H1 (cell line): ENCODE measurements at regions not wholly inside any gene's neighbourhood (a gene's known extent, or its start where the extent isn't known, plus 50 kb on each side); places are given as distances from the start of the nearest gene placed in this dataset.
A peak's percentile ranks its signal among the peaks of the same experiment; 100 is the strongest.

Experiments
- CTCF ChIA-PET: fragments of 300-600 bp; sonication (Branson Sonifier 250); formaldehyde crosslinking; loops from one replicate; lab custom pipeline; 2021; ENCODE audit not compliant: partially characterized antibody; lab: Charles Lee
- POLR2A ChIA-PET: fragments of 300-600 bp; sonication (Branson Sonifier 250); formaldehyde crosslinking; loops from one replicate; lab custom pipeline; 2021; ENCODE audit warnings: inconsistent platforms; ENCODE audit not compliant: partially characterized antibody; lab: Charles Lee
- DNase-seq, 2 experiments: peaks; one replicate each; pipeline versions ENCODE4 v3.0.0 to v3.0.0-alpha.2; 2010 to 2022; ENCODE audit warnings: low spot score in 2 of 2, low read depth in 1 of 2, mixed read lengths in 1 of 2
- FAIRE-seq: peaks from 2 replicates; lab custom pipeline; 2011; peaks lifted over from hg19 to GRCh38; lab: Jason Lieb, UNC
- H2AFZ ChIP-seq: 2 replicates; pipeline ENCODE4 v1.8.1; 2012; ENCODE audit warnings: low read length, inconsistent platforms
- H2AK5ac ChIP-seq: 2 replicates; pipeline ENCODE4 v1.6.1; 2013; ENCODE audit warnings: low read depth, low read length
- H2BK120ac ChIP-seq: replicated peaks from 2 replicates; pipeline ENCODE3; 2013; ENCODE audit warnings: low read depth, low read length, inconsistent platforms
- H2BK12ac ChIP-seq: 2 replicates; pipeline ENCODE4 v1.6.1; 2013; ENCODE audit warnings: low read depth, low read length
- H2BK15ac ChIP-seq: 2 replicates; pipeline ENCODE4 v1.6.1; 2013; ENCODE audit warnings: low read length
- H2BK20ac ChIP-seq: 2 replicates; pipeline ENCODE4 v1.6.1; 2013; ENCODE audit warnings: low read length
- H2BK5ac ChIP-seq: 2 replicates; pipeline ENCODE4 v1.6.1; 2013; ENCODE audit warnings: low read depth, low read length
- H3K14ac ChIP-seq: 2 replicates; pipeline ENCODE4 v1.6.1; 2013; ENCODE audit warnings: inconsistent platforms; ENCODE audit not compliant: insufficient read length
- H3K18ac ChIP-seq: 2 replicates; pipeline ENCODE4 v1.6.1; 2013; ENCODE audit warnings: low read length; ENCODE audit errors: extremely low read depth
- H3K23ac ChIP-seq: 2 replicates; pipeline ENCODE4 v1.6.1; 2013; ENCODE audit warnings: inconsistent platforms; ENCODE audit not compliant: insufficient read length
- H3K23me2 ChIP-seq: 2 replicates; pipeline ENCODE4 v1.6.1; 2013; ENCODE audit warnings: low read depth, low read length
- H3K27ac ChIP-seq: 2 replicates; pipeline ENCODE4 v1.6.1; 2011; ENCODE audit warnings: low read depth, low read length, inconsistent platforms
- H3K27me3 ChIP-seq, 4 experiments: replicated peaks in 1 of 4; 1 replicate in 1 of 4; 2 replicates in 3 of 4; pipeline versions ENCODE4 v1.6.1 to v1.8.1; 2011 to 2013; ENCODE audit warnings: low read length in 3 of 4, mild to moderate bottlenecking in 3 of 4, inconsistent platforms in 2 of 4, mixed read lengths in 2 of 4, moderate library complexity in 1 of 4; ENCODE audit not compliant: control insufficient read depth in 3 of 4, insufficient read depth in 3 of 4; ENCODE audit errors: extremely low read depth in 1 of 4
- H3K36me3 ChIP-seq, 4 experiments: 2 replicates each; pipeline versions ENCODE4 v1.6.1 to v1.8.1; 2011 to 2013; ENCODE audit warnings: mild to moderate bottlenecking in 4 of 4, low read length in 3 of 4, moderate library complexity in 2 of 4, control low read depth in 1 of 4, inconsistent platforms in 1 of 4; ENCODE audit not compliant: insufficient read depth in 4 of 4, control insufficient read depth in 2 of 4
- H3K4ac ChIP-seq: replicated peaks from 2 replicates; pipeline ENCODE3; 2013; ENCODE audit warnings: low read length, low read depth, mixed read lengths, inconsistent platforms; ENCODE audit not compliant: insufficient read length
- H3K4me1 ChIP-seq, 4 experiments: replicated peaks in 1 of 4; 1 replicate in 1 of 4; 2 replicates in 3 of 4; pipeline versions ENCODE4 v1.6.1 to v1.8.1; 2011 to 2013; ENCODE audit warnings: low read length in 3 of 4, inconsistent platforms in 2 of 4, mixed read lengths in 1 of 4; ENCODE audit not compliant: insufficient read depth in 4 of 4, control insufficient read depth in 3 of 4
- H3K4me2 ChIP-seq, 2 experiments: 2 replicates each; pipeline versions ENCODE4 v1.6.1 to v1.8.1; 2011 to 2013; ENCODE audit warnings: low read depth in 2 of 2, low read length in 2 of 2, control low read depth in 1 of 2, inconsistent platforms in 1 of 2, mild to moderate bottlenecking in 1 of 2; ENCODE audit not compliant: insufficient read depth in 1 of 2
- H3K4me3 ChIP-seq, 4 experiments: fragments of 200-600, 300-600 bp in 1 of 4; sonication (generic), shearing (Covaris generic), sonication (Bioruptor Twin) in 1 of 4; 2 replicates each; pipeline versions ENCODE4 v1.5.1 to v1.8.1; 2011 to 2016; ENCODE audit warnings: low read length in 4 of 4, low read depth in 3 of 4, control low read depth in 2 of 4, inconsistent platforms in 2 of 4, mild to moderate bottlenecking in 2 of 4, mixed read lengths in 1 of 4, moderate library complexity in 1 of 4; ENCODE audit not compliant: insufficient read depth in 2 of 4; ENCODE audit errors: extremely low read depth in 1 of 4
- H3K56ac ChIP-seq: replicated peaks from 2 replicates; pipeline ENCODE3; 2013; ENCODE audit warnings: low read depth, mild to moderate bottlenecking, mixed read lengths, low read length, inconsistent platforms; ENCODE audit not compliant: insufficient read length
- H3K79me1 ChIP-seq: 2 replicates; pipeline ENCODE4 v1.6.1; 2013; ENCODE audit warnings: low read depth, low read length, control low read depth
- H3K79me2 ChIP-seq, 2 experiments: 2 replicates each; pipeline versions ENCODE4 v1.6.1 to v1.8.1; 2012 to 2013; ENCODE audit warnings: low read length in 2 of 2, mild to moderate bottlenecking in 2 of 2, inconsistent platforms in 1 of 2; ENCODE audit not compliant: insufficient read depth in 2 of 2, control insufficient read depth in 1 of 2
- H3K9ac ChIP-seq, 4 experiments: replicated peaks in 1 of 4; 1 replicate in 1 of 4; 2 replicates in 3 of 4; pipeline versions ENCODE4 v1.6.1 to v1.8.1; 2011 to 2013; ENCODE audit warnings: low read depth in 3 of 4, low read length in 3 of 4, control low read depth in 2 of 4, mild to moderate bottlenecking in 2 of 4, moderate library complexity in 2 of 4, inconsistent platforms in 1 of 4; ENCODE audit errors: extremely low read depth in 1 of 4
- H3K9me3 ChIP-seq, 2 experiments: 2 replicates each; pipeline versions ENCODE4 v1.6.1 to v1.8.1; 2012 to 2013; ENCODE audit warnings: mild to moderate bottlenecking in 2 of 2, moderate library complexity in 2 of 2, control low read depth in 1 of 2, inconsistent platforms in 1 of 2, low read depth in 1 of 2, low read length in 1 of 2, mixed read lengths in 1 of 2; ENCODE audit not compliant: insufficient read depth in 2 of 2
- H4K20me1 ChIP-seq, 2 experiments: replicated peaks in 1 of 2; 2 replicates each; pipeline versions ENCODE3 to v1.8.1; 2011 to 2013; ENCODE audit warnings: inconsistent platforms in 2 of 2, low read length in 2 of 2, mild to moderate bottlenecking in 1 of 2; ENCODE audit not compliant: insufficient read depth in 2 of 2, control insufficient read depth in 1 of 2
- H4K5ac ChIP-seq: 2 replicates; pipeline ENCODE4 v1.6.1; 2013; ENCODE audit warnings: low read length, low read depth, mixed read lengths, inconsistent platforms; ENCODE audit not compliant: insufficient read length
- H4K8ac ChIP-seq: 2 replicates; pipeline ENCODE4 v1.8.0; 2013; ENCODE audit warnings: mild to moderate bottlenecking, moderate library complexity, low read length, inconsistent platforms; ENCODE audit not compliant: insufficient read depth; ENCODE audit errors: extremely low read depth
- H4K91ac ChIP-seq: replicated peaks from 2 replicates; pipeline ENCODE3; 2013; ENCODE audit warnings: low read length, mixed read lengths, inconsistent platforms; ENCODE audit not compliant: insufficient read length
- WGBS, 2 experiments: shearing (Covaris generic) in 1 of 2; methylation state at CpG; one replicate each; pipeline versions ENCODE4 v1.1.6 to v1.1.7; 2013 to 2015; ENCODE audit warnings: low lambda C conversion rate in 2 of 2, mixed read lengths in 2 of 2, inconsistent platforms in 1 of 2, low coverage in 1 of 2, missing lambda C conversion rate in 1 of 2; ENCODE audit not compliant: insufficient replicate concordance in 2 of 2, insufficient coverage in 1 of 2, insufficient read length in 1 of 2; ENCODE audit errors: extremely low coverage in 1 of 2, missing lambda C conversion rate in 1 of 2; 5-methylcytosine and 5-hydroxymethylcytosine counted together

DNA sequence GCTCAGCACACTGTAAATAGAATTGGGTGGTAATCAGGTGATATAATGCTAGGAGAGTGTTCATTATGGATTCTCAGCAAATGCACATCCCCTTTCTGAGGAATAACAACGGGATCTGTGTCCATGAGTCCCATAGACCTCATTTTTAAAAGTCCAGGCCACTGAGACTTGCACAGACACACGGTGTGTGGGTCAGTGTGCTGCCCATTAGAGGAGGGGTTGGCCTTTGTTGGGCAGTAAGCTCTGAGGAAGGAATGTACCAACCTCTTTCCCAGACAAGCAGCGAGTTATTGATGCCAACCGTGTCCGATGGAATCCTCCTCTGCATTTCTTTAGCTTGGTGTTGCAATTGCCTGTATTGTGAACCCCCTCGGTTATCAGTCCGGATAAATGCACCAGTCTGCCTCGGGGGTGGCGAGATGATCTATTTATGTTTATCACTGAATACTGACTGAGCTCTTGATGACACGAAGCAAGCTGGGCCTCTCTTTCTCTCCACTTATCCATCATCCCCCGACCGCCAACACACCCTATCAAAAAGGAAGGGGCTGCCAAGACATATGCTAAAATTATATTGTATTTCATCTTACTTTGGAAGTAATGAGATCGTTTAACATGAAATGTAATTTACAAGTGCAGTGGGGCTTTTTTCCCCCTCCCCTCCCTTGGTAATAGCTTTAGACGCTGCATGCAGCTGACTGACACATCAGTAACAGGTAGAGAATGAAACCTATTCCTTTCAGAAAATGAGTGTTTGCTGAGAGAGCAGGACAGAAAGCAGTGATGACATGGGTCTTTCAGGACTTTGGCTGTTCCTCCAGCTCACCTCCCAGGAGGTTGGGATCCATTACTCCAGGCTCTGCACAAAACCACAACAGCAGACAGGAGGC, 126.6 kb upstream of the ST8SIA2 start:
- Histone ChIP-seq H2BK120ac (no peak overlapping the region), H3K79me1 (no peaks in the 10 kb centered on the region), H3K23me2 (no peaks in the 10 kb centered on the region), H2BK20ac (no peak overlapping the region), H3K4me1 (peaks cover 0 to 3% (median 3%) of the 10 kb centered on the region in 4 experiments; a peak in 5 of 7 replicates), H4K20me1 (no peaks in the 10 kb centered on the region), H3K9ac (peak overlapping the region in 1 of 4 experiments; percentile 17; a peak in 1 of 7 replicates), H3K4me2 (no peak overlapping the region), H2BK5ac (no peak overlapping the region), H3K56ac (no peak overlapping the region), H2AK5ac (no peak overlapping the region), H3K4me3 (no peak overlapping the region), H3K9me3 (no peaks in the 10 kb centered on the region; a peak in 1 of 4 replicates), H3K27ac (no peak overlapping the region), H3K18ac (no peak overlapping the region), H2BK12ac (no peak overlapping the region), H4K5ac (no peak overlapping the region), H3K79me2 (no peaks in the 10 kb centered on the region), H4K91ac (no peak overlapping the region), H2BK15ac (0 out of 2 replicates have a peak overlapping the region, but pooled peaks have one; percentile 18), H3K14ac (no peak overlapping the region), H2AFZ (no peak overlapping the region), H3K36me3 (no peaks in the 10 kb centered on the region), H3K27me3 (no peaks in the 10 kb centered on the region), H3K4ac (no peak overlapping the region), H3K23ac (no peak overlapping the region), H4K8ac (peak overlapping the region; percentile 2; the same call in 1 of the 2 replicates)
- DNase-seq: no peak
- ChIA-PET CTCF (interaction anchor here (1.0 to 3.0 kb wide), 11 partner anchors 11 to 184 kb away, joined by 3 to 23 read pairs (median 4); partner anchors contain the start of gene ST8SIA2), POLR2A (no interaction called here)
- 86% methylated on average over 14 of the region's 14 CpGs; no CpG with 5 or more reads in 1 of the 2 experiments for WGBS, 2 experiments
- FAIRE-seq: no peak
